Activated CD4-positive, alpha-beta T cell treated with anti-CD3 and anti-CD28 coated beads, Interleukin-2, amount 50 U/mL, for 16 hours (primary cell): ENCODE measurements at regions not wholly inside any gene's neighbourhood (a gene's known extent, or its start where the extent isn't known, plus 50 kb on each side); places are given as distances from the start of the nearest gene placed in this dataset.

Experiments used
- DNase-seq: peaks from one replicate; pipeline ENCODE4 v3.0.0-alpha.2; 2020

DNA sequence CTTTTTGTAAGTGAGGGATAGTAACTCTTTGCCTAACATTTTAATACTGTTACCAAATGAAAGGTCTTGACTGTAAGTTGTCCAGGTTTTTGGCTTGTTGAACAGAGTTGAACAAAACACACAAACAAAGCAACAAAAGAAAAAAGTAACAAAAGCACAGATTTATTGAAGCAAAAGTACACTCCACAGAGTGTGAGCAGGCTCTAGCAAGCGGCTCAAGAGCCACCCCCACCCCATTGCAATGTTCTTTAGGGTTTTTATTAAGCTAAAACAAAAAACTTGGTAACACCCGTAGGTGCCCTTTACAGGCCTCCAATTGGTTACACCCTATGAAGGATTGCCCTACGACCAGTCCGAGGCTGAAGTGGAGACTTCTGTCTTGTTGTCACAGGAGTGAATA is 197.4 kb upstream of the MAP3K1 start:
- DNase-seq, result no peak

DNA sequence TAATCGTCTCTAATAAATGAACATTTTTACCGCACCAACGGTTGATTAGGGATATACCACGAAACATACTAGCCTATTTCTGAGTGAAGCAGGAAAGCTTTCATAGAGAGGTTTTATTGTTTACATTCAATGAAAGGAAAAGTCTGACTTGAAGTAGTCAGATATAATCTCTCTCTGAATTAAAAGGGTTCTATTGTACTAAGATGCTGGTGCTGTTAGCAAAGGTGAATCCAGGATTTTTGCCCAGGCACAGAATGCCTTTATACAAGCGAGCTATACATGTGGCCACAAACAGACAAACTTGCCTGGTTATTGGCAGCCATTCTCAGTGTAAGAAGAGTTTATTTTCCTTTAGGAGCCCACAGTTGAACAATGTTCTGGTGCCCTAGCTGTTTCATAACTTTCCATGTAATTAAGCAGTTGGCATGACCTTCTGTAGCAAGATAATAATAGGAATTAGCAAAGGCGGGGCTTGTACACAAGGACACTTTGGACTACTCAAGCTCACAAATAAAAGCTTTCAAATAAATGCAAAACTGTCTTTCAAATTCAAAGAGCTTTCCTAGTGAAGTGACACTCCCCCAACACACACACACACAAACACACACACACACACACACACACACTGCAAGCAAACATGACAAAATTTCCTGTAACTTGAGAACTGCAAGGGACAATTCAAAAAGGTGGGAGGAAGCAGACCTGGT is 198.7 kb upstream of the MAP3K1 start:
- DNase-seq, result no peak

DNA sequence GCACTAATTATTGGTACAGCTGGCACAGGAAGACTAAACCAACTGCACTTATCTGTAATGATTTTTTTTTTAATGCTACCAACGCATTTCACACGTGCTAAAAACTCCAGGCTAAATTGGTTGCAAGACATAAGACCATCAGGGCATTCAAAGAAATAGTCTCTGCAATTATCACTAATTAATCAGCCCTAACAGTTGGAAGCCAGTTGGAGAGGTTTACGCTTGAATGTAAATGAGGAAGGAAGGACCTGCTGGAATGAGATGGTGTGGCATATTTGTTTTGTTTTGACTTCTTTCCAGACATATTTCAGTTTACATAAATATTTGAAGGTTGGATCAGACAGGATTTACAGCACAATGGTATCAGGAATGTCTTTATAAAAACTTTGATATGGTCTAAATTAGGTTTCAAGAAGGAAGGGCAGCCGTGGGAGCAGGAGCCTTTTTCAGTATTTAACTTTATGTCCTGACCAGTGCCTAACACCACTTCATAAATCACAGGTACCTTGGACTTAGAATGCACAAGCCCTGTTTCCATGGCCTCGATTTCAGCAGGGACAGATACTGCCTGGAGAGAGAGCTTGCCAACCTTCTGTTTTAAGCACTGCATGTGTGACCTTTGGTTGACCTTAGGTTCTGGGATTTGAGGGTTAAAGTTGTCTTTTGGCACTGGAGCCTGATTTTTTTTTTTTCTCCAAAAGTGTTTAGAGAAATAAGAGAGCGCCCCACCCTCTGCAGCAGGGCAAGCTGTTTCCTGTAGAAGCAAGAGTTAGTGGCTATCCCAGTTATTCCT is 199.8 kb upstream of the MAP3K1 start:
- DNase-seq, result no peak

DNA sequence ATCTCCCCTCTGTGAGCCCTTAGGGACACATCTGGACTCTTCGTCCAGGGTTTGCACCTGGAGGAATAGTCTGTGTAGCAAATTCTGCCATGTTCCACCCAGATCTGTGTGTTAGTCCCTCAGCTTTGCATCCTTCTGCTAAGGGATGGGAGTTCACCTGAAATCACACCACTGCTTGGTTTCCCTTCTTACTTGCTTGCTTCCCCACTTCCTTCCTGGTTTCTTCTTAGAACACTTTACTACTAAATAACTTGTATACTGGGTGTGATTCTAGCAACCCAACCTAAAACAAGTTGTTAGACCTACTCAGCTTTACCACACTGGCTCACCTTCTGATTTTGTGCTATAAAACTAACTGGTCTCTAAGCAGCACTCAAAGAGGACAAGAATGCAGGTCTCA is 202.6 kb upstream of the MAP3K1 start:
- DNase-seq, result peak; percentile 47

DNA sequence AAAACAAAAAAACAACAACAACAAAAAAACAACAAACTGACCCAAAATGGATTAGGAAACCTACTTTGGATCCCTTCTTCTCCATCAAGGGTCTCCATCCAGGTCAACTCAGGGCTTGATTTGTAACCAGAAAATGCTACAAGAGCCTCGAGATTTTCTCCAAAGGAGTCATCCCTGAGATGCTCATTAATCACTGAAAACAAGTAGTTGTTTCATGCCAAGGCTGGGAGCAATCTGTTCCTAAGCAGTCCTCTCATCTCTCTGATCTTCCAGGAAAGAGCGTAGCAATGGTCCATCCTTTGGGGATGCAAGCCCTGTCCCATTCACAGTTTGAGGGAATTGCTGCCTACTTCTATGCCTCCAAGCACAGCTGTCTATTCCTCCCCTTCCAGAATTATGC is 203.0 kb upstream of the MAP3K1 start:
- DNase-seq, result no peak

DNA sequence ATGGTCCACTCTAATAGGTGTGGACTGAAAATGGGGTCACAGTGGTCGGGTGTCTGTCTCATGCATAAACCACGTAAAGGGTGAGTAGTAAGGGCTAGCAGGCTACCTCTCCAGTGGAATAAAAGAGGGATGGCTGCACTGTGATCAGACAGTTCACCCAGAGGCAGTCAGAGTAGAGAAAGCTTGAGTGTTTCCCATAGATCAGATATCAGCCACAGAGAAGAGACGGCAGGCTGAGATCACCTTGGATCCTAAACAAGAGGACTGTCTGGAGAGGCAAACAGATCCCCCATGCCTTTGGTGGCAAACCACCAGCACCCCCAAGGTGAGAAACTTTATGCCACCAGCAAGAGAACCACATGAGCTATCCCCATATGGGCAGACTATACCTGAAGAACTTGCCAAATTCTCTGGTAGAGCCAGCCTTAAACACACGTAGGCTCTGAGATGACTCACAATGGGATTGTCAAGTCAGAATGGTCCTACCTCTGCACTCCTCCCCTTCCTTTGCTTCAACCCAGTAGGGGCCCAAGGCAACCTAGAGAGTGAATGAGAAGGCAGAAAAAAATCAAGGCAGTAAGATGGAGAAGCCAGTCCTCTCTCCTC is 205.2 kb upstream of the MAP3K1 start:
- DNase-seq, result peak; percentile 86

DNA sequence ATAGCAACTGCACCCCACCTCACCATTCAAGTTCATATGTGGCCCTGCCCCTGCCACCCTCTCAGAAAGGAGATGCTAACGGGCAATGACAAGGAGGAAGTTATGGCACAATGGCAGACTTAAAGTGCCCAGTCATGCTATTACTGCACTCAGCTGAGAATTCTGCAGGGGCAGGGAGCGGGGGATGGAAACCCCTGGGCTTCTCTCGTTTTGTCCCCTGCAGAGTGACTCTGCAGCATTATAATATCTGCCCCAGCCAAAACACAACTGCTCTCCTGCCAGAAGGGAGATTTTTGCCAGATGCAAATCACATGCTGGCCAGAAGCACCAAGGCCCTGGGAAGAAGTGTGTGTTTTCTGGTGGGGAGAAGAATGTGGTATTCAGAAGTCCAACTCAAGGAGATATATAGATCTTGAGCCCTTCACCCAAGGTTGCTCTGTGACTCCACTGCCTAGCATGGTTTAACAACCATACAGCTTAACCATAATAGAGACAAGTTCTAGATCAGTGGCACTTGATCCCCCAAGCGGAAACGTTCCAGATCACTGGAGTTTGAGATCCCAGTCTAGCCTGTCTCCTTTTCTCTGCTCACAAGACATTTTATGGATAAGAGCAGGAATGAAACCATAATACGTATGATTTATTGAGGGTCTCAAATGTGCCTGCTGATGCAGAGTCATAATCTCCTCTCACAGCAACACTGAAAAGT is 207.0 kb upstream of the MAP3K1 start:
- DNase-seq, result no peak

DNA sequence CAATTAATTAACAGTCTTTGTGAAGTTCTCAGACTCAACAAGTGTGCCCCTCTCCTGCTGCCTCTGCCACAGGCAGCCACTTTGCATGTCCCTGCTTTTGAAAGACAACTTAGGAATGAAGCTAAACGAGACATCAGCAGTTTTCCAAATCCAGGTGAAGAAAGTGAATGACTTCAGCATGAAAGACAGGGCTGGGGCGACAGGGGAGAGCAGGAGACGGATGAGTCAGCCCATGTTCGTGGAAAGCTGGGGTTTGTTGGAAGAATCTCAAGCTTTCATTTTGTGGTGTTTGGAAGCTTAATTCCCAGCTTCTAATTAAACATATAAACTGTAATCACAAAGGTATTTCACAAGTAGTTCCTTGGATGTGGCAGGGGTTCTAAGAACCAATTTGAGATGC is 207.8 kb upstream of the MAP3K1 start:
- DNase-seq, result no peak

DNA sequence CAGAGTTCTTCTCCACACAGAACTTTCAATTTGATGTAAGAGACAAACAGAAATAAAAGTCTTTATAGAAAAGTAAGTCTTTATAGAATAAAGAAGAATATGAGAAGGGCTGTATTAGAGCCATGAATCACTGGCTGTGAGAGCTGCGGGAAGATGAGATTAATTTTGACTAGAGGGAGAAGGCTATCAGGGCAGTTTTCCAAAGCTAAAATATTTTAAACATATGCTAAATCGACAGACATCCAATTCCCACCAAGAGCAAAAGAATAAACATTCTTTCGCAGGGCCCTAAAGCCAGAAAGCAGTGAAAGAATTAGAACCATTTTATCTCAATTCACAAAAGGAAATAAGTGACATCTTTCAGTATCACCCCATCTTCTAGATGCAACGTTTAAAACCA is 208.3 kb upstream of the MAP3K1 start:
- DNase-seq, result no peak

DNA sequence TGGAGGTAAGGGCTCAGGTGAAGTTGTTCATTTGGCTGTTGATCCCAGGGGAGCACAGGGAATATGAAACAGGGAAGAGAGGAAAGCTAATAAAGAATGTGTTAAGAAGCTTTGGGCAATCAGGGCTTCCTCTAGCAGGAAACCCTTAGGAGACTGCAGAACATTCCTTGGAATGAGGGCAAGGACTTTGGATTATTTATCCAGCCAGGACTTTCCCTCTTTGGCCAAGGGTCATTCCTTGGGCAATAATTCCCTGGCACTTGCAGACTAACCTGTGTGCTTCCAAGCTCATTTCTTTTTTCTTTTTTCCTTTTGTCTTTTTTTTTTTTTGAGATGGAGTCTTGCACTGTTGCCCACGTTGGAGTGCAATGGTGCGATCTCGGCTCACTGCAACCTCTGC is 209.2 kb upstream of the MAP3K1 start:
- DNase-seq, result no peak

DNA sequence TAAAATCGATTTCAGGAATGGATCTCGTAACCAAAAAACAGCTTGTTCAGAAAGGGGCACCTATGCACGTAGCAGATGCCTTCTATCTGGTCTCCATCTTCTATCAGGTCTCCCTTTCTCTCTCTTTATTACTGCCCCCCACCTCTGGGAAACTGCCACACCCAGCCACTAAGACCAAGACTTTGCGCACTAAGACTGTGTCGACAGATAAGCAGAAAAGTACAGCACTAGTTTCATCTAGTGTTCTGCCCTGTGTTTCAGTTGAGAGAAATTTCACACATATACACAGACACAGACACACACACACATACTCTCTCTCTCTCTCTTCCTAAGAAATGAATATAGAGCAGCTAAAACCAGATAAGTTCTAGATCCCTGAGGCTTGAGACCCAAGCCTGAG is 210.1 kb upstream of the MAP3K1 start:
- peak; percentile 6 for DNase-seq

DNA sequence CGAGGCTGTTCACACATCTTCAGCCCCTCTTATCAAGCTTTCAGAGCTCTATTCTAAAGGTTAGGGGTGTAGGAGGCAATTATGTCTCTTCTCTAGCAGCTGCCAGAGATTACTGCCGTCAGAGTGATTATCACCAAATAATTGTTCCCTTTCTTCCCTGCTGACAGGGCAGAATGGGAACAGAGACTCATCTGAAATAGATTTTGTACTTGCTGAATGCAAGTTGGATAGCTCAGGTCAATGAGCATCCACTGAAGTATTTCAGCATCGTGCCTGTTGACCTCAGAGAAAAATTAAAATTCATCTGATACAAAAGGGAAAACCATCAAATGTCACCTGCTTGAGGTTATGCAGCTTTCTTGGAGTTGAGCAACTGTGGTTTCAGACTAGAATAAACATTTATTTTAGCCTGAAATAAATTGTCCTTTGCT is 213.7 kb upstream of the MAP3K1 start:
- no peak for DNase-seq

DNA sequence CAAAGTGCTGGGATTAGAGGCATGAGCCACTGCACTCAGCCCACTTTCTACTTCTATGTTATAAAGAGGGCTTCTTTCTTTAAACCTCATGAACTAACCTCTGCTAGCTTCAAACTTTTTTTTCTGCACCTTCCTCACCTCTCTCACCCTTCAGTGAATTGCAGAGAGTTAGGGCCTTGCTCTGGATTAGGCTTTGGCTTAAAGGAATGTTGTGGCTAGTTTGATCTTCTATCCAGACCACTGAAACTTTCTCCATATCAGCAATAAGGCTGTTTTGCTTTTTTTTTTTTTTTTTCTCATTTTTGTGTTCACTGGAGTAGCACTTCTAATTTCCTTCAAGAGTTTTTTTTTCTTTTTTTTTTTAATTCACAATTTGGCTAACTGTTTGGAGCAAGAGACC is 216.4 kb upstream of the MAP3K1 start:
- DNase-seq, result no peak

DNA sequence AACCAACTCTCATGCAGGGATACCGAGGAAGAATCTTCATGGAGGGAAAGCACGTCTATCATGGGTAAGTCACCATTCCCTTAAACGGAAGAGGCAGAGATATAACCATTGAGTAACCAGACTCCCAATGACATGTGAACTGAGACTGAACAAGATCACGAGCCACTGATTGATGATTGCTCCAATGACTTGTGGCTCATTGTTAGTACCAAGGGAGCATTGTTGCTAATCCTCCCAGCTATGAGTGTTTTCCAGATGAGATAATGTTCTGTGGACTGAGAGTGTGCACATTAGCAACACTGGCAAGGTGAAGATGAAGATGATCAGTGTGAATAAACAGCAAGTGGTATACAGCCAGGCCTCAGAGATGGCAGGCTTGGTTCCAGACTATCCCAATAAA is 219.2 kb upstream of the MAP3K1 start:
- DNase-seq, result no peak

DNA sequence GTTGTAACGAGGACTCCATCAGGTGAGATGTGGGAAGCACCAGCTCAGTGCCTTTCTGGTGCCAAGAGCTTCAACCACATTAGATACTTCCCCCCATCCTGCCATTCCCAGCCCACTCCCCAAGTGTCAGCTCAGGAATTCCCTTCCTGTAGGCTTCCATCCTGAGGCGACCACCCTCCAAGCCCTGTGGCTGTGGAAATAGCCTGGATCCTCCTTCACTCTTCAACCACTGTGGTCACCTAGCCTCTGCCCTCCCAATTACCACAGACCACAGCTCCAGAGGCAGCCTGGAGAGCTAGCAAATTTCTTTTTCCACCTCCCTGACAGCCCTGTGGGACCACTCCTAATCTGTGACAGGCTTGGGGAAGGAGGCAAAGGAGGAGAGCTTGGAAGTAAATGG is 219.8 kb upstream of the MAP3K1 start:
- no peak for DNase-seq

DNA sequence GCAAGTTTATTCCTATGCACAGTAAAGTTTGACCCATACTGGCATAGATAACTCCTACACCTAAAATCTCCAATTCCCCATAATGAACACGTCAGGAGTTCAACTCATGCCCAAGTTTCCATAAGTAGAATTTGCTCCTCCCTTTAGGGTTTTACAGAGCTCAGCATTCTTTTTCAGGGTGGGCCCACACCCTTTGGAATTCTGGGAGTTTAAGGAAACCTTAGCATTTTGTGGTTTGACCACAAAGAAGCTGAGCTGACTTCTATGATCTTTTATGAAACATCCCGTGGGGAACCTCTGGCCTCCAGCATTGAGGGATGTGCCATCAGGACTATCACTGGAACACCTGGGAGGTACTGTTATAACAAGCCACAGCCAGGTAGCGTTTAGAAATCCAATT is 220.6 kb upstream of the MAP3K1 start:
- DNase-seq, result no peak

DNA sequence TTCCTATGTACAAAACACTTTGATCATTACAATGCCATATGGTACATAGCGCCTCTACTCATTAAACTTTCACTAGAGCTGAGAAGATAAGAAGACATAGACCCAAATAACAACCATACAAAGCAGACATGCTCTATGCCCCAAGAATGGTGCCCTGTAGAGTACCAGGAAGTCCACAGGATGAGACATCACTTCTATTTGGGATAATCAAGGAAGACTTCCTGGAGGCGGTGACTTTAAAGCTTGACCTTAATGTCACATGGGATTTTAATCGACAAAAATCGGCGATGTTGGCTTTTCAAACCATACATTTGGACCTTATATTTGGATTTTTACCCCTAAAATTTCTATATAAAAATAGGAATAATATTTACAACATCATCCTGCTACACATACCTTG is 224.3 kb upstream of the MAP3K1 start:
- DNase-seq, result no peak

DNA sequence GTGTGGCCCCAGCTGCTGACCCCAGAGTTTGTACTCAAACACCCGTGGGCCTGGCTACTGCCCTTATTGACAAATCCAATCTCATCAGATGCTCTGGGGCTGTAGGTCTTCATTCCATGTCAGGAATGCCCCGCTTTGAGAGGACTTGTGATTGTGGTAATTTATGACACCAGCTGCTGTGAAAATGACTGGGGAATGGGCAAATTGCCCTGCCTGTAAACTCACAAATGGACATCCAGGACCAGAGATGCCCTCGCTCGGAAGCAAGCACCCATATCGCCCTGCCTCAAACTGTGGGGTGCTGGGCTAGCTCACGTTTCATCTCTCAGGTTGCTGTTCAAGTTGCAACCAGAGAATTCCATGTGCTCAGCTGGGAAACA is 225.9 kb upstream of the MAP3K1 start:
- no peak for DNase-seq

DNA sequence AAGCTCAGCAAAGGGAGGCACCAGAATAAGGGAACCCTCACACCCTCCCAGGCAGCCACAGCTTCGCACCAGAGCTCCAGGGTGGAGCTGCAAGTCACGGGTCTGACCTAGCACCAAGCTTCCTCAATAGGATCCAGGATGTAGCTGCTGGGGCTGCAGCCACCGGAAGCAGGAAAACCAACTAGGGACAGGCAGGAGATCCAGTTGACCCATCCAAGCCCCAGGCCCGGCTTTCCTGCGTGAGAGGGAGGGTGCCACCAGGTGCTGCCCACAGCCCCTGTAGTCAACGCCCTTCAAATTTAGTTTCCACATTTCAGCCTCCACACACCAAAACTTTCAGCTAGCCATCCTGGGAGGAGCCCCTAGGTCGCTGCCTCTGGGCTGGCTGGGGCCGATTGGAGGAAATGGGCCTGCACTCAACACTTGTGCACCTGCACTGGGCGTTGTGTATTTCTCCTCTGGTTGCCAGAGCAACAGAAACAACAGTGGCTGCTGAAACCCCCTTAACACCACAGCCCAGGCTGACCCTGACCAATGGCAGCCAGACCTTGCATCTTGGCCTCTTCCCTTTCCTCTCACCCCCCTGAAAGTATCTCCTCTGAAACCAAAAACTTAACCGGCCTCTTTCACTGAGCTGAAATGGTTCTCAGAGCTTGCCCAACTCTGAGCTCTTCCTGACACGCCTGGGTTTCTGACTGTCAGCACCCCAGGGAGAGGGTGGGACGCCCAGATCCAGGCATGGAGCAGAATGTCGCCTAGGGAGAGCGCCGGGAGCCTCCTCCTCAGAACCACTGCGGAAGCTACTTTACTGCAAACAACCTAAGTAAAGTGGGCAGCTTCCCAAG is 226.5 kb upstream of the MAP3K1 start:
- DNase-seq, result peak; percentile 51

DNA sequence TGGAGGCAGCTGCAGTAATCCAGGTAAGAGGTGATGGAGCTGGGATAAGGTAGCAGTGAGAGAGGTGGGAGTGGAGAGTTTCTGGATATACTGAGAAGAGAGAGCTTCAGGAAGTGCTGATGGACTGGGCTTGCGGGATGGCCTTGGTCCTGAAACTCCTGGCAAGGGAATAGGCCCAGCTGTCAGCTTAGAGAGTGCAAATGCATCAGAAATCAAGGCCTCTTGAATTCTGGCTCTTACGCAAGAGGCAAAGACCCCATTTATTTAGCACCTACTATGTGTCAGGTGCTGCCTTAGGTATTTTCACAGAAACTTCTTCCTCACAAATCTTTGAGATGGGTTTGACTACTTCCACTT is 227.2 kb upstream of the MAP3K1 start:
- no peak for DNase-seq

DNA sequence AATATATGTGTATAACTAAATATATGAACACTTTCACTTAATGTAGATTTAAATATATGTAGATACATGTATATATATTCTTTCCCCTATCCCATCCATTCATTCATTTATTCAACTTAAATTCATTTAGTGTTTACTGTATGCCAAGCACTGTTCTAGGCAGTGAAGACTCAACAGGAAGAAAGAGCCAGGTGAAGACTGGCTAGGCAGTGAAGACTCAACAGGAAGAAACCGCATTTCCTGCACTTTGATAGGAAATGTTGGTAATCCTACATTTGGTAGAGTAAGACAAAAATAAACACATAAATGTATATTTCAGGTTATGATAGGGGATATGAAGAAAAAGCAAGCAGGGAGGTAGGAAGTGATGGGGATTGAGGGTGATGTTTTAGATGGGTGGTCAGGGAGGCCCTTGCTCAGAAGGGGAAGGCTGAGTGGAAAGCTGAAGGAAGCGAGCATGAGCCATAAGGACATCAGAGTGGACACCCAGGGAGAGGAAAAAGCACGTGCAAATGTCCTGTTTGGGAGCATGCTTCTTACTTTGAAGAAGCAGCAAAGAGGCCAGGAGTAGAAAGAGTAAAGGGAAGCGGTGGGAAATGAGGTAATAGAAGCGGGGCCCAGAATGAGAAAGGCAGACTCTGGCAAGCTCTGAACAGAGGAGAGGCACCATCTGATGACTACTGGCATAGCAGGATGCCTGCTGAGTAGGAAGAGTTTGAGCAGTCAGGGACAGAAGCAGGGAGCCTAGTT is 227.8 kb upstream of the MAP3K1 start:
- no peak for DNase-seq
